ELR (cell line): ENCODE measurements at regions not wholly inside any gene's neighbourhood (a gene's known extent, or its start where the extent isn't known, plus 50 kb on each side); places are given as distances from the start of the nearest gene placed in this dataset.

Experiments used
- DNase-seq: peaks from one replicate; pipeline ENCODE4 v3.0.0-alpha.2; 2015; ENCODE audit warnings: low read depth

DNA sequence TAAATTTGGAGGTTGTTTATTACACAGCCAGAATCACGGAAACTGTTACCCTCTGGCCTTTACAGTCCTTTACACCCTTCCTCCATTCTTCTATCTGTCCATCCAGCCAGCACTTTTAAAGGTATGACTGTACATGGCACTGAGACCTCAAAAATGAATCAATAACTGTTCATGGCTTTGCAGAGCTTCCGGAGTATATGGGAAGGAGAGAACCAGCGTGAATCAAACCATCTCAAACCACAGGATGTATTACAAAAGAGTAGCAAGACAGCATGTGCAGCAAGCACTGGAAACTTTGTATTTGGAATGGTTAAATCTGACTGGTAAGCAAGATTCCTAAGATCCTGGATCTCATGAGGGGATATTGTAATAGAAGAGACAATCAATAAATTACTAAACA, 228.5 kb upstream of the CASK start:
- peak; percentile 0 for DNase-seq

DNA sequence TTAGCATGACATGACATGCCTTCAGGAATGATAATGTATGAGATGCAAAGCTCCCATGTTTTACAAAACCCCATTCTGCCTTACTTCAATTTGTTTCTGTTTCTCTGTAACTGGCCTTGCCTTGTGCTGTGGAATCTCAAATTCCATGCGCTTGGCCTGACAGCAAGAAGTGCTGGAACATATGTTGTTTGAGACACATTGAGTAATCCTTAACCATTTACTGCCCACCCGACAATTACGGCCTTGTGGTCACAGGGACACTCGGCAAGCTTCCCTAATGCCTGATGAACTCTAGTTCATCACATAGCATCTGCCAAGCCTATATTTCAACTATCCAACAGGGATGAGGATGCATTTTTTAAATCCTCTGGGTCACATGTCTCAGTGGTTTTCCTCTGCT, 226.4 kb upstream of the CASK start:
- no peak for DNase-seq

GRCh38 chrX:42149281-42149680, 225.9 kb upstream of the CASK start:
- DNase-seq, result no peak

GRCh38 chrX:42143866-42144592, 220.7 kb upstream of the CASK start:
- DNase-seq, result no peak

- DNase-seq, result no peak
These were observed 217.0 kb upstream of the CASK start for GRCh38 chrX:42140320-42140719.

- no peak for DNase-seq
These were observed 212.4 kb upstream of the CASK start for GRCh38 chrX:42135583-42136228.

DNA sequence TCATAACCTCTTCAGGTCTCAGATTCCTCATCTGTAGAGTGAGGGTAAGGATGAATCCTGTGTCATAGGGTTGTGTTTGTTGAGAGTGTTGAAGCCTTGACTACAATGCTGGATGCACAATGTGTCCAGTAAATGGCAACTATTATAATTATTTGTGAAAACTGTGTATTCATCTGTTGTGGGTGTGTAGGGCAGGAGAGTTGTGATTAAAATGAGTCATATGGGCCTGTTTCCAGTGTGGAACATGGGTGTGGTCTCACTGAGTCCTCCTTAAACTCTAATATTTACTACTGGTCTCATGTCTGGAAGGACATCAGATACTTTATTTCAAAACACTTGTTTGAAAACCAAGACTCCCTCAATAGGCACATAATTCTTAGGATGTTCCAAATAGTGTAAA, 208.5 kb upstream of the CASK start:
- DNase-seq, result no peak

DNA sequence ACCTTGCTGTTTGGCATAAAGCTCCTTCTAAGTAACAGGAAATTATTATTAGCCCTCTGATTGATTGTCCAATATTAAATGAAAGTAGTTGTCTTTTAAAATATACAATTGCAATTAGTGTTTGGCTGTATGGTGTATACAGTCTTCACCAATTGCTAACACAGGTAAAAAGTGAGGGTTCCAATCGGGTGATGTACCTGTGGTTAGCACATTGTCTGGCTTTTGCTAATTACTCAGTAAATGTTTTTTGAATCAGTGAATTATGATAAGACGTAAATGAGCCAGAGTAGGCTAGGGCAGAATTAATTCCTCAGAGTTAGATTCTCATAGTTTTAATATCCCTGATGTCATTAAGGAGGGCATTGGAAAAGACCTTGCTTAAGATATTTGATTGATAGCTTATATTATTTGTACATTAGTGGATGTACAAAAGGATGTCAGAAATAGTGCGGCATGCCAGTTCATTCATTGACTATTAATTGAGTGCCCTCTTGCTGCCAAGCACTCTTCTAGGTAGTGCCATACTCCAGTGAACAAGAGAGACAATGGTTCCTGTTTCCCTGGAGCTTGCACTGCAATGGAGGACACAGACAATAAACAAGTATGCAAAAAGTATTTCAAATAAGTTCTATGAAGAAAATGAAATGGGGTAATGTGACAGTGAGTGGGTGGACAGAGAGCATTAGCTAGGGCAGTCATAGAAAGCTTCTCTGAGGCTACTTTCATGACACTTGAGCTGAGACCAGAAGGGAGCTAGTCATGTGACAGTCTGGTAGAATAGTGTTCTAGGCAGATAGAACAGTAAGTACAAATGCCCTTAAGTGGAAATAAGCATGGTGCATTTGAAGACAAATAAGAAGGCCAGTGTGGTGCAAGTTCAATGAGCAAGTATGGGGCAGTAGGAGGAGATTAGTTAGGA, 205.9 kb upstream of the CASK start:
- no peak for DNase-seq

DNA sequence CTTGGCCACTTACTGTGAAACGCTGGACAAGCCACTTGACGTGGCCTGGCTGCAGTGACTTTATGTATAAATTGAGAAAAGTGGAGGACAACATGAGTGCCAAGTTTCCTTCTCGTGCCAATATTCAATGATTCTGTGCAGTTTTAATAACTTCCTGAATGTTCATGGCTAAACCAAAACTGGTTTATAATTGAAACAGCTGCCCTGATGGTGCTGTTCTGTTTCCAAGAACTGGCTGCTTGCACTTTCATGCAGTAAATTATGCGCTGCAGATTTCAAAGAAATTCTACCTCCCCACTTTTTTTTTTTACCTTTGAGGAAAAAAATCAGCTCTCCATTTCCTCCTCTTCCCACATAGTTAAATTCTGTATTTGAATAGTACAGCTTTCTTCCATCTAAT, 205.2 kb upstream of the CASK start:
- no peak for DNase-seq

DNA sequence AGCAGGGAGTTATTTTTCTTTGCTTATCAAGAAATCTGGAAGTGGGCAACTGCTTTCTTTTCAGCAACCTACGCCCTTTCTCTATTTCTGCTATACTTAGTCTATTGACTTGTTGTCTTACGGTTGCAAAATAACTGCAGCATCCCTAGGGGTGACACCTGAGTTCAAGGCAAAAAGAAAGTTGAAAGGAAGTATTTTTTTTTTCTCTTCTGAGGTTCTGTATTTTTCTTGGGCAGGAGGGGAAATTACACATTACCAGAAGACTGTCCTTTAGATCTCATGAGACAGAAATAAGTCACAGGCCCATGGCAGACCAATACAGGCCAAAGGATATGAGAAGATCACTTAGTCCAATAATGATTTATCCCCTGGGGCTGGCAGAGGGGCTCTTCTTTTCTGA, 204.7 kb upstream of the CASK start:
- no peak for DNase-seq

DNA sequence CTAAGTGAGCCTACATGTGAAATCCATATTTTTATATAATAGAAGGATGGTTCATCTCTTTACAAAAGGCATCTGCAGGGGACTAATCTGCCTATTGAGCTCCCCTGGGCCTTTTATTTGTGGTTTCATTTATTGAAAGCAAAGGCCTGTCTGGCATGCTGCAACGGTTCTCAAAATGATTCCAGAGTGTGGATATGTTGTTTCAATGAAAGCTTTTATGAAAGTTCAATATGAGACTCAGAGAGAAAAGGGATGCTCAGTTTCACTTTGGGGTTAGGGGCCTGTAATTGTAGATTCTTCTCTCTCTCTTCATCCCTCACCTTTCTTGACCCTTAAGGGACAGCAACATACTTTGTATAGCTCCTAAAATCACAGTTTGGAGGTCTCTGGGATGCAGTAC, 204.2 kb upstream of the CASK start:
- DNase-seq, result no peak

GRCh38 chrX:42123369-42123768, 200.0 kb upstream of the CASK start:
- no peak for DNase-seq

- peak; percentile 69 for DNase-seq
These were observed 195.7 kb upstream of the CASK start for GRCh38 chrX:42119076-42119475.

- no peak for DNase-seq
These were observed 194.0 kb upstream of the CASK start for GRCh38 chrX:42117318-42117717.

GRCh38 chrX:42109428-42109827, 186.1 kb upstream of the CASK start:
- no peak for DNase-seq

DNA sequence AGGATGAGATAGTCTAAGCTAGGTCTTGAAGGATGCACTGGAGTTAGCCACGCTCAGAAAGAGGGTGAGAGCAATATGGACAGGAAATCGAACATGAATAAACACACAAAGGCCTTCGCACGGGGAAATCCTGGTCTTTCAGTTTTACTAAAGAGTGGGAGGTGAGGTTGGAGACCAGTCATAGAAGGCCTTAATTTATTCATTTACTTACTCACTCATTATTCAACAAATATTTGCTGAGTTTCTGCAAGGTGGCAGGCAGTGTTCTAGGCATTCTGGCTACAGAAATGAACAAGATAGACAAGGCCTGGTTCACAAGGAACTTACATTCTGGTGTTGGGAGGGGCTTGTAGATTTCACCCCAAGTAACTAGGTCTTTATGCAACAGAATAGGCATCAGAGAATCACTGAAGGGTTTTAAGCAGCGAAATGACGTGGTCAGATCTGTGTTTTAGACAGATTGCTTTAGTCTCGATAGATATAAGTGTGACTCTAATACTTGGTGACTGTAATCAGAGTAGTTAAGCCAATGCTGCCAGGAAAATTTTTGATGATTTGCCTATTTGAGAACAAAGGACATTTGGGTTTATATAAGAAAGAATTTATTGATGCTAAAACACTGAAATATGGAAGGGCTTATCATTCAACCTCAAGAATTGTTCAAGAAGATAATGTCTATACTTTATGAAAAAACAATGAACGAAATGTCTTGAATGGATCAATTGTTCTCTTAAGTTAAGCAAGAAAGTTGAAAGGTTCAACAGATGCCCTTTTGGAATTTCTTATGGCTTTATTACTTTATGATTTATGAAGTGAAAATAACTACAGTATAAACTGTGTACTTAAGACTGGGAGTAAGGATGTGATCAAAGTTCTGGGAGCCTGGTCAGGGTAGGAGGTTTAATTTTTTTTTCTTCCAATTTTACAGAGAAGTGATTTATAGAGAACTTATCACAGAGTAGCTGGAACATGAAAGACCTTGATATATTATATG, 184.4 kb upstream of the CASK start:
- DNase-seq, result no peak

DNA sequence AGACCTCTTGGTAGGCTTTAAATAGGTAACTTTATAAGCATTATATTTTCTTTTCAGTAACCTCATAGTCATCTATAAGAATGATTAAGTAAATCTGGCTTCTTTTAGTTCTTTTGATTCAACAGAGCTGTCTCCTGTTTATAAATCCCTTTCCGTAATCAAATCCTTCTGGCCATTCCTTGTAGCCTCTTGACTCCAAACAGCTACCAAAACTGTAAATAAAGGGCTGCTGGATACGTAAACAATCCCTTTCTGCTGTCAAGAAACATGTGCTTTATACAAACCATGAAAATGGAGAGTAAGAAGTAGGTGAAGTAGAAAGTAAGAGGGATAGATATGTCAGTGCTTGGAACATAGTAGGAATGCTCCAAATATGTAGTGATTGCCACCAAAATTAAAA, 183.2 kb upstream of the CASK start:
- DNase-seq, result no peak

- DNase-seq, result no peak
These were observed 179.4 kb upstream of the CASK start for GRCh38 chrX:42102586-42103282.

GRCh38 chrX:42098900-42099299, 175.5 kb upstream of the CASK start:
- no peak for DNase-seq

GRCh38 chrX:42097486-42097885, 174.1 kb upstream of the CASK start:
- no peak for DNase-seq
